ENCODE measurements at regions not wholly inside any gene's neighbourhood (a gene's known extent, or its start where the extent isn't known, plus 50 kb on each side); places are given as distances from the start of the nearest gene placed in this dataset.
A peak's percentile ranks its signal among the peaks of the same experiment; 100 is the strongest.

GRCh38 chr17:15042311-15042710 is 222.8 kb downstream of the PMP22 start:
- no peak for ATAC-seq
- no peak for DNase-seq
- no peaks in the 10 kb centered on the region for H3K4me1 Mint-ChIP-seq
- H3K27ac Mint-ChIP-seq: no peak overlapping the region
- no peaks in the 10 kb centered on the region for H3K9me3 Mint-ChIP-seq
- peaks cover 5% of the 10 kb centered on the region for H3K27me3 Mint-ChIP-seq
- H3K4me3 Mint-ChIP-seq: no peak overlapping the region
- no peaks in the 10 kb centered on the region for H3K36me3 Mint-ChIP-seq (ENCODE audit: low read depth)

- no peak overlapping the region for H3K27ac Mint-ChIP-seq
- H3K4me3 Mint-ChIP-seq: no peak overlapping the region
- no peak for DNase-seq
Observed at GRCh38 chr17:15039366-15039765, 225.8 kb downstream of the PMP22 start.

DNA sequence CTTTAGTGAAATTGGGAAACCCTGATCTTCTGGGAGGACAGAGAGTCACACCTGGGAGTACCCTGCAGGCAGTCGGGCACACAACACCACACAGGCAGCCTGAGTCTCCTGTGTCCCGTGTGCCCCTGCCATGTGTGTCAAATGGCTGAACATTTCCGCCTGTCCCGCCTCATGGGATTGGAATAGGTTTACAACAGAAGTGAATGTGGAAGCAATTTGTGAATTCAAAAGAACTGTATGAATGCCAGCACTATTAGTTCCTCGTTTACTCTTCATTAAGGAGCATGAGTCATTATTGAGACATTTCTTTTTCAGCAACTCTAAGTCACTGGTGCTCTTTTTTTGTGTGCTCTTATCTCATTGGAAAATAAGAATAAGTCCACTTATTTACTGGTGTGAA is 226.5 kb downstream of the PMP22 start:
- Mint-ChIP-seq H3K27ac (no peak overlapping the region), H3K4me3 (no peak overlapping the region), H3K4me1 (no peaks in the 10 kb centered on the region), H3K9me3 (no peaks in the 10 kb centered on the region), H3K27me3 (peaks cover 7% of the 10 kb centered on the region), H3K36me3 (ENCODE audit: low read depth) (no peaks in the 10 kb centered on the region)
- DNase-seq: no peak
- no peak for ATAC-seq

More at GRCh38 chr17:15039366-15039765, 225.8 kb downstream of the PMP22 start:
- Mint-ChIP-seq H3K4me1 (no peaks in the 10 kb centered on the region), H3K36me3 (ENCODE audit: low read depth) (no peaks in the 10 kb centered on the region), H3K9me3 (no peaks in the 10 kb centered on the region), H3K27me3 (peaks cover 7% of the 10 kb centered on the region)
- ATAC-seq: no peak

DNA sequence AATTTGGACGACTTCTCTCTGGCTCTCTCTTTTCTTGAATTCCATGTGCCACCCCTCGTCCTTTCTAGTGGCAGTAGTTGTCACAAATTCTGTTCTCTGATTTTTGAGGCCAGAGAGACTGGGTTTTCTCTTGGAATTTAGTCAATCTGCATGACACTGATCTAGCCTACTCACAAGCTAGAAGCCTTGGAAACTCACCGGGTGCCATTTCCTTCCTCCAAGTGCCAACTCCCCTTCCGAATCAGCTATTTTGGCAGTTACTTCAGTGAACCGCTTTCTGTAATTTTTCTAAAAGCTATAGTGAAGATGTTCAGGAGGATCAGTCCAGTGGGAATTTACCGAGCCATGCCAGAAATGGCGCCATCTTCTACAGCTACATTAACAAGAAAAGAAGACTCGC is 228.9 kb downstream of the PMP22 start:
- H3K36me3 Mint-ChIP-seq (ENCODE audit: low read depth): no peaks in the 10 kb centered on the region
- H3K27me3 Mint-ChIP-seq: peaks cover 7% of the 10 kb centered on the region
- H3K9me3 Mint-ChIP-seq: no peaks in the 10 kb centered on the region
- ATAC-seq: no peak
- H3K27ac Mint-ChIP-seq: no peak overlapping the region
- no peak overlapping the region for H3K4me3 Mint-ChIP-seq
- DNase-seq: no peak
- H3K4me1 Mint-ChIP-seq: no peaks in the 10 kb centered on the region

DNA sequence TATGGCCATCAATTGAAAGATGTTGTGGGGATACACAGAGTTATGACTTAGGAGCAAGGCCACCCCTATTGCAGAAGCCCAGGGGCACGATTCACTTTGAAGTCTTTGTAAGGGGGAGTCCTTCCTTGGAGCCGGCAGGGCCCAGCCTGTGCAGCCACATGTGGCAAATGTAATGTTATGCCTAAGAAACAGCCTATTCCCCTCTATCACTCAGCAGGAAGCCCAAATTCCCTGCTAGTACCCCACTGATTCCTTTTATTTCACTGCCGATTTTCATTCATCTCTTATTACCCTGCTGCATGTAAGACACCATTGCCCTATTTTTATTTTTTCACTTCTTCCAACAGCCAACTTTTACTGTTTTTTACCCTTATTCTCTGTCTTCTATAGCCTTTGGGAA is 233.2 kb downstream of the PMP22 start:
- Mint-ChIP-seq H3K4me3 (no peak overlapping the region), H3K36me3 (ENCODE audit: low read depth) (no peaks in the 10 kb centered on the region), H3K27ac (no peak overlapping the region), H3K27me3 (peaks cover 6% of the 10 kb centered on the region), H3K4me1 (no peaks in the 10 kb centered on the region), H3K9me3 (no peaks in the 10 kb centered on the region)
- DNase-seq (no peak), ATAC-seq (no peak)

DNA sequence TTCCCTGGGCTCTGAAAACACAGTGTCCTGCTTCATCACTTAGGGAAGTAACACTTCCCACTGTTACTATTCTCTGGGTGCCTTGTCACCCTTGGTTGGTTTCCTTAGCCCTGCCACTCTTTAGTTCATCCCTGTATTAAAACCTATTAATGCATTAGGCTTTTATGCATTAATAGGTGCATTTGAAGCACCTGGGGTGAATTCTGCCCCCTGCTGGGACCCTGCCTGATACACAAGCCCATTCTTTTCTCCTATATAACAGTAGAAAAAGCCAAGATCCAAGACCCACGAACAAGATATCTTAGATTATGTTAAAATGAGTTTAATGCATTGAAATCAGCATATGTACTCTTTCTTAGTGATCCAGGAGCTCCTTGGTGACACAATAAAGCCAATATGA is 235.7 kb downstream of the PMP22 start:
- no peak overlapping the region for H3K4me3 Mint-ChIP-seq
- no peaks in the 10 kb centered on the region for H3K36me3 Mint-ChIP-seq (ENCODE audit: low read depth)
- no peaks in the 10 kb centered on the region for H3K9me3 Mint-ChIP-seq
- no peak overlapping the region for H3K27ac Mint-ChIP-seq
- ATAC-seq (no peak), DNase-seq (no peak)
- H3K27me3 Mint-ChIP-seq: peaks cover 5% of the 10 kb centered on the region
- H3K4me1 Mint-ChIP-seq: no peaks in the 10 kb centered on the region

- Mint-ChIP-seq H3K27me3 (peaks cover 5% of the 10 kb centered on the region), H3K9me3 (no peaks in the 10 kb centered on the region), H3K4me1 (no peaks in the 10 kb centered on the region)
Observed at GRCh38 chr17:15027853-15028252, 237.3 kb downstream of the PMP22 start.

DNA sequence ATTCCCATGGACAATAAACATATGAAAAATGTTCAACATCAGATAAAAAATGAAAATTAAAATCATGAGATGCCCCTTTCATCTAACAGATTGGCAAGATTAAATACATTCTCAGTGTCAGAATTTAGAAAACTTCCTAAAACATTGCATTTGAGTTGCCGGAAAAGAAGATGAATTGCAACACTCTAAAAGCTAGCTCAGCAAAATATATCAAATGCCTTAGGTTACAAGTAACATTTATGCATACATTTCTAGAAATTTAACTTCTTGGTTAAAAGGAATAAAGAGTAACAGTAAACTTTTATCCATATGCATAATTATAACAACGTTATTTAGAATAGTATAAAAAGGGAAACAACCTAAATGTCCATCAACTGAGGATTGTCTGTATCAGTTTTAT is 239.0 kb downstream of the PMP22 start:
- Mint-ChIP-seq H3K36me3 (ENCODE audit: low read depth) (no peaks in the 10 kb centered on the region), H3K4me1 (no peaks in the 10 kb centered on the region), H3K27ac (no peak overlapping the region), H3K9me3 (no peaks in the 10 kb centered on the region), H3K27me3 (peaks cover 4% of the 10 kb centered on the region), H3K4me3 (no peak overlapping the region)
- DNase-seq (no peak), ATAC-seq (no peak)

More at GRCh38 chr17:15027853-15028252, 237.3 kb downstream of the PMP22 start:
- no peak overlapping the region for H3K4me3 Mint-ChIP-seq
- H3K36me3 Mint-ChIP-seq (ENCODE audit: low read depth): no peaks in the 10 kb centered on the region
- ATAC-seq (no peak), DNase-seq (no peak)
- H3K27ac Mint-ChIP-seq: no peak overlapping the region

DNA sequence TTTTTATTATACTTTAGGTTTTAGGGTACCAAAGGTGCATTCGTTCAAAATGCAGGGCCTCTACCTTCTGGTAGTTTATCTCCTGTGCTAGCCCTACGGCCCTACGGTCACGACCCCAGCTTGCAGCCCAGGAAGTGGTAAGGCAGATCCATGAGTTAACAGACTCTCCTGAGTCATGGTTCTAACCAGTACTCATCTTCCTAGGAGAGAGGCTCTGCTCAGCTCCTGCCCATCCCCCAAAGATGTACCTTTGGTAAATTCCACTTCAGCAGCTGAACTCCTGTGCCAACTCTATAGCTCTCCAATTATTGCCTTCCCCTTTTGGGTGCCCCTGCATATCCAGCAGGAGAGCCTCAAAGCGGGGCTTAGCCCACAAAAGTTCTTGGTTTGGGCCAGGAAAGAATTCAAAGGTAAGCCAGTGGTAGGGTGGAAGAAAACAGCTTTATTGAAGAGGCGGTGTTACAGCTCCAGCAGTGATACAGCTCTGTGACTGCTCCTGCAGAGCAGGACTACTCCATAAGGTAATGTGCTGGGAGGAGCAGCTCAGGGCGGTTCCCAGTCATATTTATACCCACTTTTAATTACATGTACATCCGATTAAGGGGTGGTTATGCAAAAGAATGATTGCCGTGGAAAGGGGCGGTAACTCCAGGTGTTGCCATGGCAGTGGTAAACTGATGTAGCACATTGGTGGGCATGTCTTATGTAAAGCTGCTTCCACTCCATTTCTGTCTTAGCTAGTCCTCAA is 241.4 kb downstream of the PMP22 start:
- Mint-ChIP-seq H3K36me3 (ENCODE audit: low read depth) (no peaks in the 10 kb centered on the region), H3K27ac (no peak overlapping the region), H3K27me3 (peaks cover 2% of the 10 kb centered on the region), H3K4me1 (no peaks in the 10 kb centered on the region), H3K4me3 (no peak overlapping the region), H3K9me3 (no peaks in the 10 kb centered on the region)
- ATAC-seq (no peak), DNase-seq (no peak)

DNA sequence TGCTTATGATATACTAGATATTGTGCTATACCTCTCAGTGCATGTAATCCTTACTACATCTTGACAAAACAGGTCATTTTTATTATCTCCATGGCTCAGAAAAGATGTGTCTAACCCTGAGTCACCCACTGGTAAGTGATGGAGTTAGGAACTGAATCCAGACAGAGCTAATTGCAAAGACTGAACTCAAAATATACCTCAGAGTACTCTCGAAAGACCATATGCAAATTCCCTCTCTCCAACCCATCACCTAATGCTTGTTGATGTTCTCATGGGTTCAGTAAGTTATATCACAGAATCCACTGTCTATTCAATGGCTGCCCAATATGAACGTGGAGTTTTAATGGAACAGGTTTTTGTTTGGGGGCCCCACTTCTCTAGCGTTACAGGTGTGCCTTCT is 246.0 kb downstream of the PMP22 start:
- H3K4me1 Mint-ChIP-seq: no peaks in the 10 kb centered on the region
- no peak overlapping the region for H3K27ac Mint-ChIP-seq
- no peak for DNase-seq
- no peaks in the 10 kb centered on the region for H3K36me3 Mint-ChIP-seq (ENCODE audit: low read depth)
- no peaks in the 10 kb centered on the region for H3K27me3 Mint-ChIP-seq
- H3K4me3 Mint-ChIP-seq: no peak overlapping the region
- no peaks in the 10 kb centered on the region for H3K9me3 Mint-ChIP-seq
- ATAC-seq: no peak

- DNase-seq: no peak
- ATAC-seq: no peak
- Mint-ChIP-seq H3K4me3 (no peak overlapping the region), H3K27ac (no peak overlapping the region), H3K4me1 (no peaks in the 10 kb centered on the region), H3K9me3 (no peaks in the 10 kb centered on the region), H3K36me3 (ENCODE audit: low read depth) (no peaks in the 10 kb centered on the region), H3K27me3 (peaks cover 6% of the 10 kb centered on the region)
Observed at GRCh38 chr17:15012351-15012980, 252.7 kb downstream of the PMP22 start.

DNA sequence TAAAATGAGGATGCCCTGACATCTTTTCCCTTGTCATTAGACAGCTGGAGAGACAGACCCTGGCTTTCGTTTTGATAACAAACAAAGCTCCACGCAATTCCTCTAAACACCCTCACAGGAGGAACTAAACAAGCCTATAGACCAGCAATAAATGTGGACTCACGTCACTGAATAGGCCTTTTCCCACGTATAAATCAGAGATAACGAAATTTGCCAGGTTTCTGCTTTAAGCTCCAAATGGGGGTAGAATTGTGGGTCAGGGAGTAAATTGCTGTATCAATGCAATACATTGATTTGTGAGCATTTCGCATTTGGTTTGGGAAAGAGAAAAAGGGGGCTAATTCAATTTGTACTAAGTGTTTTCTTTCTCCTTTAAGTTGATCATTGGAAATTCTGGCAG is 256.0 kb downstream of the PMP22 start:
- no peaks in the 10 kb centered on the region for H3K4me1 Mint-ChIP-seq
- no peak overlapping the region for H3K4me3 Mint-ChIP-seq
- ATAC-seq (no peak), DNase-seq (no peak)
- H3K9me3 Mint-ChIP-seq: no peaks in the 10 kb centered on the region
- H3K36me3 Mint-ChIP-seq (ENCODE audit: low read depth): no peaks in the 10 kb centered on the region
- peaks cover 6% of the 10 kb centered on the region for H3K27me3 Mint-ChIP-seq
- H3K27ac Mint-ChIP-seq: no peak overlapping the region

GRCh38 chr17:15007147-15007553 is 258.0 kb downstream of the PMP22 start:
- H3K27ac Mint-ChIP-seq: no peak overlapping the region
- no peaks in the 10 kb centered on the region for H3K9me3 Mint-ChIP-seq
- no peaks in the 10 kb centered on the region for H3K36me3 Mint-ChIP-seq (ENCODE audit: low read depth)
- H3K4me1 Mint-ChIP-seq: no peaks in the 10 kb centered on the region
- DNase-seq (no peak), ATAC-seq (no peak)
- H3K27me3 Mint-ChIP-seq: peaks cover 2% of the 10 kb centered on the region
- no peak overlapping the region for H3K4me3 Mint-ChIP-seq

GRCh38 chr17:15006421-15007128 is 258.6 kb downstream of the PMP22 start:
- H3K27me3 Mint-ChIP-seq: peaks cover 2% of the 10 kb centered on the region

GRCh38 chr17:15000661-15001060 is 264.5 kb downstream of the PMP22 start:
- Mint-ChIP-seq H3K4me3 (no peak overlapping the region), H3K9me3 (no peaks in the 10 kb centered on the region), H3K27ac (no peak overlapping the region), H3K4me1 (no peaks in the 10 kb centered on the region), H3K36me3 (ENCODE audit: low read depth) (no peaks in the 10 kb centered on the region), H3K27me3 (peaks cover 5% of the 10 kb centered on the region)
- no peak for DNase-seq
- ATAC-seq: peak; percentile 40

More at GRCh38 chr17:15006421-15007128, 258.6 kb downstream of the PMP22 start:
- Mint-ChIP-seq H3K9me3 (no peaks in the 10 kb centered on the region), H3K4me1 (no peaks in the 10 kb centered on the region), H3K36me3 (ENCODE audit: low read depth) (no peaks in the 10 kb centered on the region), H3K27ac (no peak overlapping the region), H3K4me3 (no peak overlapping the region)
- DNase-seq: no peak
- ATAC-seq: no peak
